ENCODE measurements at regions not wholly inside any gene's neighbourhood (a gene's known extent, or its start where the extent isn't known, plus 50 kb on each side); places are given as distances from the start of the nearest gene placed in this dataset.

GRCh38 chr4:166318810-166319525 lies 445.9 kb downstream of the TLL1 start:
- Mint-ChIP-seq H3K36me3 (ENCODE audit: low read depth, unreplicated experiment) (no peaks in the 10 kb centered on the region), H3K4me3 (ENCODE audit: unreplicated experiment) (no peak overlapping the region), H3K27ac (ENCODE audit: unreplicated experiment) (peak overlapping the region; percentile 67), H3K4me1 (ENCODE audit: low read depth, unreplicated experiment) (peaks cover 9% of the 10 kb centered on the region), H3K9me3 (ENCODE audit: unreplicated experiment) (no peaks in the 10 kb centered on the region), H3K27me3 (ENCODE audit: low read depth, unreplicated experiment) (no peaks in the 10 kb centered on the region)
- Histone ChIP-seq H3K4me3 (ENCODE audit: insufficient read depth, low read depth, low read length) (no peak overlapping the region), H3K4me1 (ENCODE audit: insufficient read depth, low read length) (peaks cover 7% of the 10 kb centered on the region), H3K27ac (ENCODE audit: low read depth, low read length) (peak overlapping the region; percentile 67), H3K79me2 (ENCODE audit: insufficient read depth, low read length) (no peaks in the 10 kb centered on the region), H3K9me3 (ENCODE audit: insufficient read depth, low read depth, low read length) (no peaks in the 10 kb centered on the region), H4K20me1 (ENCODE audit: insufficient read depth, low read length) (no peaks in the 10 kb centered on the region), H3K9ac (ENCODE audit: low read length) (peak overlapping the region; percentile 7), H3K36me3 (ENCODE audit: insufficient read depth, low read length) (no peaks in the 10 kb centered on the region), H3K4me2 (ENCODE audit: low read length) (peak overlapping the region; percentile 52), H2AFZ (ENCODE audit: low read depth, low read length) (no peak overlapping the region), H3K27me3 (ENCODE audit: insufficient read depth, low read length) (no peaks in the 10 kb centered on the region)
- peak; percentile 20 for FAIRE-seq
- DNase-seq (ENCODE audit: low read depth) = peak; percentile 95
- TF ChIP-seq CTCF (IDR thresholded peaks at IDR 0.05; ENCODE audit: insufficient read depth, low read depth, low read length) (no peak), EZH2 (IDR thresholded peaks at IDR 0.05; ENCODE audit: insufficient read depth, low read length) (no peak)

GRCh38 chr4:166323250-166323649 lies 450.2 kb downstream of the TLL1 start:
- no peak overlapping the region for H3K4me3 ChIP-seq (ENCODE audit: insufficient read depth, low read depth, low read length)
- no peaks in the 10 kb centered on the region for H3K9me3 ChIP-seq (ENCODE audit: insufficient read depth, low read depth, low read length)
- H3K4me1 ChIP-seq (ENCODE audit: insufficient read depth, low read length) = peaks cover 7% of the 10 kb centered on the region
- H3K36me3 Mint-ChIP-seq (ENCODE audit: low read depth, unreplicated experiment) = no peaks in the 10 kb centered on the region
- no peak overlapping the region for H2AFZ ChIP-seq (ENCODE audit: low read depth, low read length)
- no peak overlapping the region for H3K4me2 ChIP-seq (ENCODE audit: low read length)
- H3K27ac Mint-ChIP-seq (ENCODE audit: unreplicated experiment) = no peak overlapping the region
- peaks cover 11% of the 10 kb centered on the region for H3K4me1 Mint-ChIP-seq (ENCODE audit: low read depth, unreplicated experiment)
- H3K9ac ChIP-seq (ENCODE audit: low read length) = no peak overlapping the region
- H3K36me3 ChIP-seq (ENCODE audit: insufficient read depth, low read length) = no peaks in the 10 kb centered on the region
- H3K9me3 Mint-ChIP-seq (ENCODE audit: unreplicated experiment) = no peaks in the 10 kb centered on the region
- H3K27ac ChIP-seq (ENCODE audit: low read depth, low read length) = no peak overlapping the region
- no peaks in the 10 kb centered on the region for H3K27me3 ChIP-seq (ENCODE audit: insufficient read depth, low read length)
- H3K79me2 ChIP-seq (ENCODE audit: insufficient read depth, low read length) = no peaks in the 10 kb centered on the region
- TF ChIP-seq CTCF (IDR thresholded peaks at IDR 0.05; ENCODE audit: insufficient read depth, low read depth, low read length) (no peak), EZH2 (IDR thresholded peaks at IDR 0.05; ENCODE audit: insufficient read depth, low read length) (no peak)
- DNase-seq (ENCODE audit: low read depth) = no peak
- no peaks in the 10 kb centered on the region for H3K27me3 Mint-ChIP-seq (ENCODE audit: low read depth, unreplicated experiment)
- no peak for FAIRE-seq
- no peaks in the 10 kb centered on the region for H4K20me1 ChIP-seq (ENCODE audit: insufficient read depth, low read length)
- H3K4me3 Mint-ChIP-seq (ENCODE audit: unreplicated experiment) = no peak overlapping the region

GRCh38 chr4:166324321-166324720 lies 451.3 kb downstream of the TLL1 start:
- H3K27ac ChIP-seq (ENCODE audit: low read depth, low read length) = no peak overlapping the region
- no peaks in the 10 kb centered on the region for H3K9me3 ChIP-seq (ENCODE audit: insufficient read depth, low read depth, low read length)
- H3K27me3 ChIP-seq (ENCODE audit: insufficient read depth, low read length) = no peaks in the 10 kb centered on the region
- TF ChIP-seq CTCF (IDR thresholded peaks at IDR 0.05; ENCODE audit: insufficient read depth, low read depth, low read length) = peak; percentile 44
- TF ChIP-seq EZH2 (IDR thresholded peaks at IDR 0.05; ENCODE audit: insufficient read depth, low read length) = no peak
- no peak overlapping the region for H3K9ac ChIP-seq (ENCODE audit: low read length)
- Mint-ChIP-seq H3K9me3 (ENCODE audit: unreplicated experiment) (no peaks in the 10 kb centered on the region), H3K36me3 (ENCODE audit: low read depth, unreplicated experiment) (no peaks in the 10 kb centered on the region), H3K4me1 (ENCODE audit: low read depth, unreplicated experiment) (peaks cover 3% of the 10 kb centered on the region), H3K4me3 (ENCODE audit: unreplicated experiment) (no peak overlapping the region), H3K27me3 (ENCODE audit: low read depth, unreplicated experiment) (no peaks in the 10 kb centered on the region), H3K27ac (ENCODE audit: unreplicated experiment) (no peak overlapping the region)
- peaks cover 5% of the 10 kb centered on the region for H3K4me1 ChIP-seq (ENCODE audit: insufficient read depth, low read length)
- no peaks in the 10 kb centered on the region for H3K79me2 ChIP-seq (ENCODE audit: insufficient read depth, low read length)
- H4K20me1 ChIP-seq (ENCODE audit: insufficient read depth, low read length) = no peaks in the 10 kb centered on the region
- no peak overlapping the region for H3K4me3 ChIP-seq (ENCODE audit: insufficient read depth, low read depth, low read length)
- FAIRE-seq = no peak
- DNase-seq (ENCODE audit: low read depth) = no peak
- H3K36me3 ChIP-seq (ENCODE audit: insufficient read depth, low read length) = no peaks in the 10 kb centered on the region
- no peak overlapping the region for H3K4me2 ChIP-seq (ENCODE audit: low read length)
- H2AFZ ChIP-seq (ENCODE audit: low read depth, low read length) = no peak overlapping the region

Data from astrocyte (in vitro differentiated cells and primary cell).